Smooth muscle cell (in vitro differentiated cells): ENCODE measurements at regions not wholly inside any gene's neighbourhood (a gene's known extent, or its start where the extent isn't known, plus 50 kb on each side); places are given as distances from the start of the nearest gene placed in this dataset.

Experiments used
- DNase-seq: peaks from one replicate; lab custom pipeline; 2025; ENCODE audit not compliant: unreplicated experiment; lab: John Stamatoyannopoulos, UW
- H2AFZ ChIP-seq: fragments of 200-600 bp; sonication (generic); 2 replicates; pipeline ENCODE4 v1.6.0; 2016; ENCODE audit warnings: antibody characterized with exemption, low read depth, mild to moderate bottlenecking
- H3F3A ChIP-seq: fragments of 200-600 bp; sonication (generic); 2 replicates; pipeline ENCODE4 v1.6.0; 2017; ENCODE audit warnings: antibody characterized with exemption, low read depth
- H3K27ac ChIP-seq: fragments of 200-600 bp; sonication (generic); 2 replicates; pipeline ENCODE4 v1.5.1; 2016; ENCODE audit warnings: low read depth, mild to moderate bottlenecking
- H3K27me3 ChIP-seq: fragments of 200-600 bp; sonication (generic); 2 replicates; pipeline ENCODE4 v1.6.1; 2016; ENCODE audit warnings: low read depth, mild to moderate bottlenecking
- H3K36me3 ChIP-seq: fragments of 200-600 bp; sonication (generic); 2 replicates; pipeline ENCODE4 v1.5.1; 2016; ENCODE audit warnings: low read depth
- H3K4me1 ChIP-seq: fragments of 200-600 bp; sonication (generic); 2 replicates; pipeline ENCODE4 v1.5.1; 2016; ENCODE audit warnings: low read depth
- H3K4me2 ChIP-seq: fragments of 200-600 bp; sonication (generic); 2 replicates; pipeline ENCODE4 v1.6.0; 2016; ENCODE audit warnings: mild to moderate bottlenecking
- H3K4me3 ChIP-seq: fragments of 200-600 bp; sonication (generic); 2 replicates; pipeline ENCODE4 v1.5.1; 2016; ENCODE audit warnings: mild to moderate bottlenecking
- H3K79me2 ChIP-seq: fragments of 200-600 bp; sonication (generic); 2 replicates; pipeline ENCODE4 v1.6.0; 2016; ENCODE audit warnings: low read depth, mild to moderate bottlenecking
- H3K9ac ChIP-seq: fragments of 200-600 bp; sonication (generic); 2 replicates; pipeline ENCODE4 v1.6.0; 2016; ENCODE audit warnings: low read depth
- H3K9me3 ChIP-seq: fragments of 200-600 bp; sonication (generic); replicated peaks from 2 replicates; pipeline ENCODE4 v1.5.1; 2016; ENCODE audit warnings: low read depth
- H4K20me1 ChIP-seq: fragments of 200-600 bp; sonication (generic); 2 replicates; pipeline ENCODE4 v1.6.0; 2016; ENCODE audit warnings: low read depth
- WGBS: methylation state at CpG from one replicate; pipeline ENCODE4 v1.1.7; 2016; ENCODE audit warnings: low lambda C conversion rate; 5-methylcytosine and 5-hydroxymethylcytosine counted together
- TF ChIP-seq, protein P1 (sequence below): fragments of 200-600 bp; sonication (generic); IDR thresholded peaks from 2 replicates; pipeline ENCODE4 v1.5.1; 2017; ENCODE audit warnings: borderline replicate concordance, mild to moderate bottlenecking, antibody characterized with exemption; ENCODE audit not compliant: insufficient read depth, poor library complexity, severe bottlenecking

DNA sequence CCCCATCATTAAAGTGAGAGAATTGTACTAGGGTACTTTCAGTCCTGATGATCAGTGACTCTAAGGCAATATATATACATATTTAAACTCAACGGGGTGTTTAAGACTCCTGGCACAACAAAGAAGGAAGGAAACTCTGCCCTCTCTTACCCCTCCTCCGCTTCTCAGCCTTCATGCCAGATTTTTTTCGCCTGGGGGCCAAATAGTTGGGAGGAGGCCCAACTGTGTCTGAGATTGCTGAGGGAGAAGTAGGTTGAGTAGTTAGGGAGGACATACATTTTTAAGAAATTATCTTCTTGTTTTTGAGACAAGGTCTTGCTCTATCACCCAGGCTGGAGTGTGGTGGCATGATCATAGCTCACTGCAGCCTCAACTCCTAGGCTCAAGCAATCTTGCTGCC lies 127.7 kb upstream of the SHB start:
- Histone ChIP-seq H3K36me3 (no peaks in the 10 kb centered on the region), H3K4me2 (no peak overlapping the region), H3K79me2 (no peaks in the 10 kb centered on the region), H3F3A (no peaks in the 10 kb centered on the region), H3K4me1 (no peaks in the 10 kb centered on the region), H3K9me3 (no peaks in the 10 kb centered on the region), H4K20me1 (no peaks in the 10 kb centered on the region), H3K4me3 (no peak overlapping the region), H3K9ac (no peak overlapping the region), H3K27me3 (no peaks in the 10 kb centered on the region), H2AFZ (no peak overlapping the region), H3K27ac (no peak overlapping the region)
- WGBS, result 77% methylated on average over 3 of the region's 3 CpGs
- TF ChIP-seq, protein P1, sequence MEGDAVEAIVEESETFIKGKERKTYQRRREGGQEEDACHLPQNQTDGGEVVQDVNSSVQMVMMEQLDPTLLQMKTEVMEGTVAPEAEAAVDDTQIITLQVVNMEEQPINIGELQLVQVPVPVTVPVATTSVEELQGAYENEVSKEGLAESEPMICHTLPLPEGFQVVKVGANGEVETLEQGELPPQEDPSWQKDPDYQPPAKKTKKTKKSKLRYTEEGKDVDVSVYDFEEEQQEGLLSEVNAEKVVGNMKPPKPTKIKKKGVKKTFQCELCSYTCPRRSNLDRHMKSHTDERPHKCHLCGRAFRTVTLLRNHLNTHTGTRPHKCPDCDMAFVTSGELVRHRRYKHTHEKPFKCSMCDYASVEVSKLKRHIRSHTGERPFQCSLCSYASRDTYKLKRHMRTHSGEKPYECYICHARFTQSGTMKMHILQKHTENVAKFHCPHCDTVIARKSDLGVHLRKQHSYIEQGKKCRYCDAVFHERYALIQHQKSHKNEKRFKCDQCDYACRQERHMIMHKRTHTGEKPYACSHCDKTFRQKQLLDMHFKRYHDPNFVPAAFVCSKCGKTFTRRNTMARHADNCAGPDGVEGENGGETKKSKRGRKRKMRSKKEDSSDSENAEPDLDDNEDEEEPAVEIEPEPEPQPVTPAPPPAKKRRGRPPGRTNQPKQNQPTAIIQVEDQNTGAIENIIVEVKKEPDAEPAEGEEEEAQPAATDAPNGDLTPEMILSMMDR, result no peak
- DNase-seq, result no peak

DNA sequence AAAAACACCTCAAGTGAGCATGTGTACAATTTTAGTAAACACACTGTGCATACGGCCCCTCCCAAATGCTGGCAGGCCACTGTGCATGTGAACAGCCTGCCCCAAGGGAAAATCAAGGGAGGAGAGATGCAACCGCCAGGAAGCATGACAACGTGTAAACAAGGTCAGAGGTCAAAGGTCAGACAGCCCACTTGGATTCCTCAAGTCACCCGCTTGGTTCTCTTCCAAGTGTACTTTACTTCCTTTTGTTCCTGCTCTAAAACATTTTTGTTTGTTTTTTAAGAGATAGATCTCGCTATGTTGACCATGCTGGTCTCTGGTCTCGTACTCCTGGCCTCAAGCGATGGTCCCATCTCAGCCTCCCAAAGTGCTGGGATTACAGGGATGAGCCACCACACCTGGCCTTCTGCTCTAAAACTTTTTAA lies 126.7 kb upstream of the SHB start:
- Histone ChIP-seq H3K4me2 (no peak overlapping the region), H3K27me3 (no peaks in the 10 kb centered on the region), H3K36me3 (no peaks in the 10 kb centered on the region), H2AFZ (no peak overlapping the region), H3K9me3 (no peaks in the 10 kb centered on the region), H3F3A (no peaks in the 10 kb centered on the region), H3K79me2 (no peaks in the 10 kb centered on the region), H3K27ac (no peak overlapping the region), H3K4me3 (no peak overlapping the region), H4K20me1 (no peaks in the 10 kb centered on the region), H3K9ac (no peak overlapping the region), H3K4me1 (no peaks in the 10 kb centered on the region)
- TF ChIP-seq, protein P1, result no peak
- DNase-seq, result no peak
- 83% methylated on average over 7 of the region's 7 CpGs for WGBS

DNA sequence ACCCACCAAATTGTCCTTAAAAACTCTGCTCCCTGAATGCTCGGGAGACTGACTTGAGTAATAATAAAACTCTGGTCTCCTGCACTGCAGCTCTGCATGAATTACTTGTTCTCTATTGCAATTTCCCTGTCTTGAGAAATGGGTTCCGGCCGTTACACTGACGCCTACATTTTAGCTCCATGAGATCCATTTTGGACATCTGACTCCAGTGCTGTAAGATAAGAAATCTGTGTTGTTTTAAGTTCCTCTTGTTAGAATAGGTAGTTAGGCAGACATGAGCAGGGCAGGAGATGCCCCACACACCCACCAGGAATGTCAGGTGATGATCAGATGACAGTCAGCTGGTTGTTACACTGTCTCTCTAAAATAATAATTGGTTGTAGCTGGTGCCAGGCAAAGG lies 125.8 kb upstream of the SHB start:
- H3K4me3 ChIP-seq, result no peak overlapping the region
- TF ChIP-seq, protein P1, result no peak
- H4K20me1 ChIP-seq, result no peaks in the 10 kb centered on the region
- H3F3A ChIP-seq, result no peaks in the 10 kb centered on the region
- no peak overlapping the region for H2AFZ ChIP-seq
- no peak overlapping the region for H3K9ac ChIP-seq
- no peaks in the 10 kb centered on the region for H3K36me3 ChIP-seq
- no peak for DNase-seq
- no peaks in the 10 kb centered on the region for H3K9me3 ChIP-seq
- 89% methylated on average over 4 of the region's 4 CpGs for WGBS
- no peaks in the 10 kb centered on the region for H3K27me3 ChIP-seq
- no peaks in the 10 kb centered on the region for H3K4me1 ChIP-seq
- H3K79me2 ChIP-seq, result no peaks in the 10 kb centered on the region
- no peak overlapping the region for H3K4me2 ChIP-seq
- no peak overlapping the region for H3K27ac ChIP-seq

DNA sequence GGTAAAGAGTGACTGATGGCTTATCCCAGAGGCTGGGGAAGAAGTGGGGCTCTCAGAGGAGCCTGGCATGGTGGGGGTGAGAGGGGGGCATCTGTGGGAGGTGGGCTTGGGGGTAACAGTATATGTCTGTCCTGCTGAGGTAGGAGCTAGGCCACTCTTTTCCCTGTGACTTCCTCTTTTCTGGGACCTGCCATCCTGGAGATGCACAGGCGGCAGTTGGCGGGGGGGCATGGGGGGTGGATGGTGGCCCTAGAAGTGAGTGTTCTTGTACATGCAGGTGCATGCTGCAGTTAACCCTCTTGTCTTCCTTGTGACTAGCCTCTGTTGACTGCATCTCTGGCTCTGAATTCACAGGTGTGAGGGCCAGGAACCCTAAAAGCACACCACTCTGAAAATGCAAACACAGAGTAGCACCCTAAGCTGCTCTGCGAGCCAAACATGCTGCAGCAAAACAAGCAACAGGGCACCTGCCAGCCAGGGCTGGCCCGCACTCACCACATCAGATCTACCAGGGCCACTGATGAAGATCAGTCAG lies 123.8 kb upstream of the SHB start:
- no peak overlapping the region for H3K9ac ChIP-seq
- H3K36me3 ChIP-seq, result no peaks in the 10 kb centered on the region
- H3K4me2 ChIP-seq, result no peak overlapping the region
- H3K27ac ChIP-seq, result no peak overlapping the region
- DNase-seq, result no peak
- no peak overlapping the region for H3K4me3 ChIP-seq
- H3K27me3 ChIP-seq, result no peaks in the 10 kb centered on the region
- no peaks in the 10 kb centered on the region for H4K20me1 ChIP-seq
- H3F3A ChIP-seq, result no peaks in the 10 kb centered on the region
- no peaks in the 10 kb centered on the region for H3K9me3 ChIP-seq
- H3K79me2 ChIP-seq, result no peaks in the 10 kb centered on the region
- TF ChIP-seq, protein P1, result no peak
- WGBS, result 98% methylated on average over 3 of the region's 4 CpGs
- H3K4me1 ChIP-seq, result no peaks in the 10 kb centered on the region
- H2AFZ ChIP-seq, result no peak overlapping the region
